NT2/D1 (cell line): ENCODE measurements at regions not wholly inside any gene's neighbourhood (a gene's known extent, or its start where the extent isn't known, plus 50 kb on each side); places are given as distances from the start of the nearest gene placed in this dataset.

Experiments used
- DNase-seq: peaks from one replicate; pipeline ENCODE4 v3.0.0-alpha.2; 2011; ENCODE audit warnings: low read depth, low spot score
- H3K27me3 ChIP-seq: 2 replicates; pipeline ENCODE4 v1.6.0; 2011; ENCODE audit warnings: mild to moderate bottlenecking; ENCODE audit not compliant: insufficient read length, insufficient read depth
- H3K36me3 ChIP-seq: 2 replicates; pipeline ENCODE4 v1.6.1; 2011; ENCODE audit warnings: mild to moderate bottlenecking, low read length, mixed read lengths; ENCODE audit not compliant: insufficient read depth, insufficient read length
- H3K4me1 ChIP-seq: 2 replicates; pipeline ENCODE4 v1.5.1; 2011; ENCODE audit not compliant: insufficient read depth, insufficient read length
- H3K4me3 ChIP-seq: 2 replicates; pipeline ENCODE4 v1.5.1; 2011; ENCODE audit warnings: low read depth; ENCODE audit not compliant: insufficient read length
- H3K9ac ChIP-seq: 2 replicates; pipeline ENCODE4 v1.6.0; 2011; ENCODE audit warnings: low read depth; ENCODE audit not compliant: insufficient read length
- H3K9me3 ChIP-seq: 2 replicates; pipeline ENCODE4 v1.5.1; 2011; ENCODE audit warnings: mild to moderate bottlenecking, low read length; ENCODE audit not compliant: insufficient read depth
- SUZ12 ChIP-seq: IDR thresholded peaks from 2 replicates; pipeline ENCODE4 v1.6.1; 2011; ENCODE audit not compliant: insufficient read length, insufficient read depth; ENCODE audit errors: extremely low read depth
- YY1 ChIP-seq: IDR thresholded peaks from 2 replicates; pipeline ENCODE4 v1.6.1; 2011; ENCODE audit not compliant: insufficient read length, insufficient read depth
- ZNF274 ChIP-seq: IDR thresholded peaks from 2 replicates; pipeline ENCODE4 v1.6.1; 2011; ENCODE audit warnings: mild to moderate bottlenecking, low read depth, low read length

GRCh38 chr3:118504906-118505305 is 529.7 kb downstream of the IGSF11 start:
- Histone ChIP-seq H3K4me1 (no peaks in the 10 kb centered on the region), H3K4me3 (no peak overlapping the region), H3K9me3 (no peaks in the 10 kb centered on the region), H3K27me3 (no peaks in the 10 kb centered on the region), H3K36me3 (no peaks in the 10 kb centered on the region), H3K9ac (no peak overlapping the region)
- DNase-seq, result no peak
- TF ChIP-seq ZNF274, result no peak
- no peak for TF ChIP-seq YY1
- no peak for TF ChIP-seq SUZ12

GRCh38 chr3:118505784-118506183 is 528.9 kb downstream of the IGSF11 start:
- H3K4me3 ChIP-seq, result no peak overlapping the region
- H3K9ac ChIP-seq, result no peak overlapping the region
- H3K27me3 ChIP-seq, result no peaks in the 10 kb centered on the region
- no peaks in the 10 kb centered on the region for H3K36me3 ChIP-seq
- no peak for DNase-seq
- H3K9me3 ChIP-seq, result no peaks in the 10 kb centered on the region
- TF ChIP-seq SUZ12 (no peak), YY1 (no peak), ZNF274 (no peak)
- H3K4me1 ChIP-seq, result no peaks in the 10 kb centered on the region

GRCh38 chr3:118511402-118511801 is 523.2 kb downstream of the IGSF11 start:
- Histone ChIP-seq H3K27me3 (no peaks in the 10 kb centered on the region), H3K9ac (no peak overlapping the region), H3K4me1 (no peaks in the 10 kb centered on the region), H3K36me3 (no peaks in the 10 kb centered on the region), H3K9me3 (no peaks in the 10 kb centered on the region), H3K4me3 (no peak overlapping the region)
- TF ChIP-seq YY1, result no peak
- TF ChIP-seq SUZ12, result no peak
- no peak for TF ChIP-seq ZNF274
- no peak for DNase-seq

GRCh38 chr3:118512301-118512700 is 522.3 kb downstream of the IGSF11 start:
- DNase-seq, result no peak
- Histone ChIP-seq H3K36me3 (no peaks in the 10 kb centered on the region), H3K9me3 (no peaks in the 10 kb centered on the region), H3K4me3 (no peak overlapping the region), H3K27me3 (no peaks in the 10 kb centered on the region), H3K9ac (no peak overlapping the region), H3K4me1 (no peaks in the 10 kb centered on the region)
- TF ChIP-seq SUZ12 (no peak), ZNF274 (no peak), YY1 (no peak)

- Histone ChIP-seq H3K9me3 (no peaks in the 10 kb centered on the region), H3K4me1 (no peaks in the 10 kb centered on the region), H3K27me3 (no peaks in the 10 kb centered on the region), H3K9ac (no peak overlapping the region), H3K36me3 (no peaks in the 10 kb centered on the region), H3K4me3 (no peak overlapping the region)
- no peak for DNase-seq
- TF ChIP-seq SUZ12 (no peak), YY1 (no peak), ZNF274 (no peak)
Measured at GRCh38 chr3:118525077-118525476, 509.6 kb downstream of the IGSF11 start.

- Histone ChIP-seq H3K4me1 (no peaks in the 10 kb centered on the region), H3K9ac (no peak overlapping the region), H3K27me3 (no peaks in the 10 kb centered on the region), H3K36me3 (no peaks in the 10 kb centered on the region), H3K9me3 (no peaks in the 10 kb centered on the region), H3K4me3 (no peak overlapping the region)
- TF ChIP-seq ZNF274 (no peak), YY1 (no peak), SUZ12 (no peak)
- no peak for DNase-seq
Measured at GRCh38 chr3:118526758-118527513, 507.7 kb downstream of the IGSF11 start.

GRCh38 chr3:118527514-118528044 is 507.1 kb downstream of the IGSF11 start:
- H3K4me3 ChIP-seq, result no peak overlapping the region
- H3K9ac ChIP-seq, result no peak overlapping the region
- no peaks in the 10 kb centered on the region for H3K36me3 ChIP-seq
- DNase-seq, result no peak
- no peaks in the 10 kb centered on the region for H3K9me3 ChIP-seq
- H3K4me1 ChIP-seq, result no peaks in the 10 kb centered on the region
- TF ChIP-seq ZNF274 (no peak), YY1 (no peak), SUZ12 (no peak)
- H3K27me3 ChIP-seq, result no peaks in the 10 kb centered on the region
